Neural progenitor cell (in vitro differentiated cells): ENCODE measurements at regions not wholly inside any gene's neighbourhood (a gene's known extent, or its start where the extent isn't known, plus 50 kb on each side); places are given as distances from the start of the nearest gene placed in this dataset.

Experiments used
- DNase-seq: peaks from one replicate; pipeline ENCODE4 v3.0.0-alpha.2; 2016; ENCODE audit warnings: low spot score
- H2AFZ ChIP-seq: fragments of 200-600 bp; sonication (generic); replicated peaks from 2 replicates; pipeline ENCODE4 v1.6.1; 2016; ENCODE audit warnings: antibody characterized with exemption
- H3F3A ChIP-seq: fragments of 200-600 bp; sonication (generic); 2 replicates; pipeline ENCODE4 v1.6.1; 2016; ENCODE audit warnings: antibody characterized with exemption, low read depth
- H3K27ac ChIP-seq: fragments of 200-600 bp; sonication (generic); 2 replicates; pipeline ENCODE4 v1.5.1; 2016; ENCODE audit warnings: mild to moderate bottlenecking
- H3K27me3 ChIP-seq: fragments of 200-600 bp; sonication (generic); 2 replicates; pipeline ENCODE4 v1.6.1; 2016; ENCODE audit warnings: mild to moderate bottlenecking, moderate library complexity
- H3K36me3 ChIP-seq: fragments of 200-600 bp; sonication (generic); 2 replicates; pipeline ENCODE4 v1.5.1; 2016
- H3K4me1 ChIP-seq: fragments of 200-600 bp; sonication (generic); 2 replicates; pipeline ENCODE4 v1.6.1; 2016; ENCODE audit warnings: mixed run types
- H3K4me2 ChIP-seq: fragments of 200-600 bp; sonication (generic); 2 replicates; pipeline ENCODE4 v1.6.1; 2016
- H3K4me3 ChIP-seq: fragments of 200-600 bp; sonication (generic); 2 replicates; pipeline ENCODE4 v1.5.1; 2016
- H3K79me2 ChIP-seq: fragments of 200-600 bp; sonication (generic); 2 replicates; pipeline ENCODE4 v1.6.1; 2016; ENCODE audit warnings: low read depth
- H3K9ac ChIP-seq: fragments of 200-600 bp; sonication (generic); 2 replicates; pipeline ENCODE4 v1.6.1; 2016
- H3K9me3 ChIP-seq: fragments of 200-600 bp; sonication (generic); 2 replicates; pipeline ENCODE4 v1.5.1; 2016; ENCODE audit warnings: low read depth
- H4K20me1 ChIP-seq: fragments of 200-600 bp; sonication (generic); 2 replicates; pipeline ENCODE4 v1.6.1; 2016; ENCODE audit warnings: low read depth
- H3K27ac Mint-ChIP-seq: 3 replicates; pipeline ENCODE4 v1.8.0; 2021; ENCODE audit warnings: mixed read lengths
- H3K27me3 Mint-ChIP-seq: 2 replicates; pipeline ENCODE4 v1.8.0; 2022; ENCODE audit warnings: low read depth, mild to moderate bottlenecking, inconsistent platforms, moderate library complexity, mixed read lengths; ENCODE audit not compliant: insufficient read depth
- H3K36me3 Mint-ChIP-seq: 3 replicates; pipeline ENCODE4 v1.8.0; 2021; ENCODE audit warnings: mixed read lengths
- H3K4me1 Mint-ChIP-seq: 3 replicates; pipeline ENCODE4 v1.8.0; 2021; ENCODE audit warnings: mixed read lengths
- H3K4me3 Mint-ChIP-seq: 3 replicates; pipeline ENCODE4 v1.8.0; 2021; ENCODE audit warnings: mild to moderate bottlenecking, moderate library complexity, mixed read lengths
- H3K9me3 Mint-ChIP-seq: 3 replicates; pipeline ENCODE4 v1.8.0; 2020; ENCODE audit warnings: mixed read lengths
- CTCF ChIP-seq: fragments of 200-600 bp; sonication (generic); IDR thresholded peaks from 2 replicates; pipeline ENCODE4 v1.5.1; 2017; ENCODE audit warnings: antibody characterized with exemption, mild to moderate bottlenecking
- EZH2 ChIP-seq: fragments of 200-600 bp; sonication (generic); IDR thresholded peaks from 2 replicates; pipeline ENCODE4 v1.6.1; 2017; ENCODE audit warnings: antibody characterized with exemption, mild to moderate bottlenecking, moderate library complexity
- EZH2phosphoT487 ChIP-seq: fragments of 200-600 bp; sonication (generic); IDR thresholded peaks from 2 replicates; pipeline ENCODE4 v1.6.1; 2017; ENCODE audit warnings: antibody characterized with exemption

DNA sequence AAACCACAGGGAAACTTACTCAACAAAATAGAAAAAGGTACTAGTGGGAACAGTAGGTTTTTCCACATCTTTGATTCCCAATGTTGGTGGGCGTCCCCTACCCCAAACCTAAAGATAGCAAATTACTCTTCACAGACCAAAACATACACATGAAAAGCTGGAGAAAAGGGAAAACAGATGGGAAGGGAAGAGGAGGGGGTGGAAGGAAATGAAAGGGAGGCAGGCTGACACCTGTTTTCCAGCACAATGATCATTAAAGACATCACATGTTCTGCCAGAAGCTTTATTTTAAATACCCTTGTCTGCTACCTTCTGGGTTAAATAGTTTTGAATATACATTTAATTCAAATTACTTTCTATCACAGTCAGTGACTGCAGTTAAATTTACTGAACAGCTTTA, 1617.9 kb upstream of the SEL1L start:
- TF ChIP-seq EZH2: no peak
- TF ChIP-seq EZH2phosphoT487: no peak
- TF ChIP-seq CTCF: no peak
- no peak overlapping the region for H3K27ac ChIP-seq
- no peak overlapping the region for H3K4me3 ChIP-seq
- H3K4me2 ChIP-seq: no peak overlapping the region
- H2AFZ ChIP-seq: no peak overlapping the region
- H3K9me3 ChIP-seq: no peaks in the 10 kb centered on the region
- Mint-ChIP-seq H3K4me1 (no peaks in the 10 kb centered on the region), H3K4me3 (no peak overlapping the region), H3K36me3 (no peaks in the 10 kb centered on the region), H3K27ac (no peak overlapping the region), H3K27me3 (no peaks in the 10 kb centered on the region), H3K9me3 (no peaks in the 10 kb centered on the region)
- no peak overlapping the region for H3K9ac ChIP-seq
- H3K4me1 ChIP-seq: no peaks in the 10 kb centered on the region
- no peak for DNase-seq
- H3K79me2 ChIP-seq: no peaks in the 10 kb centered on the region
- no peaks in the 10 kb centered on the region for H4K20me1 ChIP-seq
- H3K27me3 ChIP-seq: no peaks in the 10 kb centered on the region
- H3F3A ChIP-seq: no peaks in the 10 kb centered on the region
- H3K36me3 ChIP-seq: no peaks in the 10 kb centered on the region

DNA sequence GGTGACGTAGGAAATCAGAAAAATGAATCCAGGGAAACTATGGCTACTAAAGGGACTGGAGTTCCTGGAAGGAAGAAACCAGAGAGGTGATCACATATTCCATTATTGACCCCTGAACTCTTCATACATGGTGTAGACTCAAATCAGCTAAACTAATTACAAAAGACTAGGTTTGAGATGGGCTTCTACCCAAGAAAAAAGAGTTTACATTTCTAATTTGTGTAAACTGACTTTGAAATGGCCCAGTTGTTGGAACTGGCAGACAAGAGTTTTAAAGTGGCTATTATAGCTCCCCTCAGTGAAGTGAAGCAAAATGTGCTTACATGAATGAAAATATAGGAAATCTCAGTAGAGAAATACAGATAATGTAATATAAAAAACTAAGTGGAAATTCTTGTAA, 1619.4 kb upstream of the SEL1L start:
- no peaks in the 10 kb centered on the region for H3K36me3 ChIP-seq

GRCh38 chr14:83162361-83162929, 1628.8 kb upstream of the SEL1L start:
- no peak for DNase-seq
- no peak overlapping the region for H2AFZ ChIP-seq
- Mint-ChIP-seq H3K9me3 (no peaks in the 10 kb centered on the region), H3K4me1 (peaks cover 2% of the 10 kb centered on the region), H3K27me3 (no peaks in the 10 kb centered on the region), H3K36me3 (no peaks in the 10 kb centered on the region), H3K4me3 (no peak overlapping the region), H3K27ac (no peak overlapping the region)
- no peak for TF ChIP-seq EZH2phosphoT487
- H3K9ac ChIP-seq: no peak overlapping the region
- no peaks in the 10 kb centered on the region for H3K9me3 ChIP-seq
- no peak overlapping the region for H3K27ac ChIP-seq
- no peaks in the 10 kb centered on the region for H3K4me1 ChIP-seq
- H3K4me3 ChIP-seq: no peak overlapping the region
- H3K36me3 ChIP-seq: no peaks in the 10 kb centered on the region
- no peaks in the 10 kb centered on the region for H3K27me3 ChIP-seq
- no peaks in the 10 kb centered on the region for H3F3A ChIP-seq
- H3K79me2 ChIP-seq: no peaks in the 10 kb centered on the region
- no peak overlapping the region for H3K4me2 ChIP-seq
- no peaks in the 10 kb centered on the region for H4K20me1 ChIP-seq

More for the DNA sequence above, 1619.4 kb upstream of the SEL1L start:
- Histone ChIP-seq H3K79me2 (no peaks in the 10 kb centered on the region), H3K4me1 (no peaks in the 10 kb centered on the region), H4K20me1 (no peaks in the 10 kb centered on the region), H3K27me3 (no peaks in the 10 kb centered on the region), H3K9ac (no peak overlapping the region), H3F3A (no peaks in the 10 kb centered on the region), H3K4me2 (no peak overlapping the region), H2AFZ (no peak overlapping the region), H3K4me3 (no peak overlapping the region), H3K9me3 (no peaks in the 10 kb centered on the region), H3K27ac (no peak overlapping the region)
- no peaks in the 10 kb centered on the region for H3K4me1 Mint-ChIP-seq
- TF ChIP-seq CTCF (no peak), EZH2 (no peak), EZH2phosphoT487 (no peak)
- H3K4me3 Mint-ChIP-seq: no peak overlapping the region
- no peak for DNase-seq
- no peaks in the 10 kb centered on the region for H3K27me3 Mint-ChIP-seq
- no peaks in the 10 kb centered on the region for H3K9me3 Mint-ChIP-seq
- H3K27ac Mint-ChIP-seq: no peak overlapping the region
- no peaks in the 10 kb centered on the region for H3K36me3 Mint-ChIP-seq

DNA sequence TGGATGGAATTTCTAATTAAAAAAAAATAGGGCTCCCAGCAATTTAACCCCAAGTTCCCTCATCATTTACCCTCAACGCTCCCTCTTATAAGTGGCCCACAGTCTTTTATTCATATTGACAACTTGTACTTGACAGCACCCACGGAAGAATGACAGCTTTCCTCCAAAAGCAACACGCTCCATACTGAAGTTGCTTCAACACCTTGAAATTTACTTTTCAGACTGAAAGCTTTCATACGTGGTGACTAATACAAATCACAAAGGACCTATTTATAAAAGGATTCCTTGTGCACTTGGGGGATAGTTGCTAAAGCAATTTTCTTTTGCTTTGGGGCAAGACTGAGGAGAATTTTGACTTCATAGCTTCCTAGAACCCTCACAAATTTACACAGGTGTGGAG, 1629.4 kb upstream of the SEL1L start:
- H3K4me3 ChIP-seq: no peak overlapping the region
- no peaks in the 10 kb centered on the region for H3K36me3 ChIP-seq
- TF ChIP-seq EZH2phosphoT487 (no peak), EZH2 (no peak)
- H4K20me1 ChIP-seq: no peaks in the 10 kb centered on the region
- no peak overlapping the region for H2AFZ ChIP-seq
- H3K79me2 ChIP-seq: no peaks in the 10 kb centered on the region
- H3K4me3 Mint-ChIP-seq: no peak overlapping the region
- no peak overlapping the region for H3K4me2 ChIP-seq
- H3K27ac ChIP-seq: no peak overlapping the region
- H3K27ac Mint-ChIP-seq: no peak overlapping the region
- H3K27me3 Mint-ChIP-seq: no peaks in the 10 kb centered on the region
- no peaks in the 10 kb centered on the region for H3F3A ChIP-seq
- no peaks in the 10 kb centered on the region for H3K9me3 ChIP-seq
- no peaks in the 10 kb centered on the region for H3K4me1 ChIP-seq
- no peaks in the 10 kb centered on the region for H3K36me3 Mint-ChIP-seq
- no peak overlapping the region for H3K9ac ChIP-seq
- no peaks in the 10 kb centered on the region for H3K27me3 ChIP-seq
- peaks cover 2% of the 10 kb centered on the region for H3K4me1 Mint-ChIP-seq
- no peak for DNase-seq
- no peaks in the 10 kb centered on the region for H3K9me3 Mint-ChIP-seq
